ENCODE measurements at regions not wholly inside any gene's neighbourhood (a gene's known extent, or its start where the extent isn't known, plus 50 kb on each side); places are given as distances from the start of the nearest gene placed in this dataset.

GRCh38 chr18:52216666-52217065 is 123.3 kb upstream of the DCC start:
- no peak for DNase-seq (ENCODE audit: low spot score)
- ChIA-PET CTCF (no interaction called here), POLR2A (ENCODE audit: low non-redundant PET) (no interaction called here)
- Histone ChIP-seq H3K27ac (ENCODE audit: low read depth, low read length, poor library complexity, severe bottlenecking) (no peak overlapping the region), H3K27me3 (replicated peaks; ENCODE audit: insufficient read depth, low read depth, low read length, poor library complexity) (peaks cover 8% of the 10 kb centered on the region), H3K36me3 (ENCODE audit: insufficient read depth, low read length, poor library complexity, severe bottlenecking) (no peaks in the 10 kb centered on the region), H3K4me3 (ENCODE audit: low read depth, low read length, poor library complexity, severe bottlenecking) (no peak overlapping the region), H3K9me3 (ENCODE audit: low read depth, low read length, poor library complexity, severe bottlenecking) (no peaks in the 10 kb centered on the region), H3K4me1 (ENCODE audit: insufficient read depth, low read length, poor library complexity, severe bottlenecking) (no peaks in the 10 kb centered on the region)
- intact Hi-C loops (cut with micrococcal nuclease; ENCODE audit: unreplicated experiment), result no loop called here
- BruUV-seq (replicated peaks), result no TSS peak
- TF ChIP-seq EZH2 (IDR thresholded peaks at IDR 0.05; ENCODE audit: borderline replicate concordance, low read depth, low read length, poor library complexity, severe bottlenecking), result no peak
- TF ChIP-seq, protein P1, sequence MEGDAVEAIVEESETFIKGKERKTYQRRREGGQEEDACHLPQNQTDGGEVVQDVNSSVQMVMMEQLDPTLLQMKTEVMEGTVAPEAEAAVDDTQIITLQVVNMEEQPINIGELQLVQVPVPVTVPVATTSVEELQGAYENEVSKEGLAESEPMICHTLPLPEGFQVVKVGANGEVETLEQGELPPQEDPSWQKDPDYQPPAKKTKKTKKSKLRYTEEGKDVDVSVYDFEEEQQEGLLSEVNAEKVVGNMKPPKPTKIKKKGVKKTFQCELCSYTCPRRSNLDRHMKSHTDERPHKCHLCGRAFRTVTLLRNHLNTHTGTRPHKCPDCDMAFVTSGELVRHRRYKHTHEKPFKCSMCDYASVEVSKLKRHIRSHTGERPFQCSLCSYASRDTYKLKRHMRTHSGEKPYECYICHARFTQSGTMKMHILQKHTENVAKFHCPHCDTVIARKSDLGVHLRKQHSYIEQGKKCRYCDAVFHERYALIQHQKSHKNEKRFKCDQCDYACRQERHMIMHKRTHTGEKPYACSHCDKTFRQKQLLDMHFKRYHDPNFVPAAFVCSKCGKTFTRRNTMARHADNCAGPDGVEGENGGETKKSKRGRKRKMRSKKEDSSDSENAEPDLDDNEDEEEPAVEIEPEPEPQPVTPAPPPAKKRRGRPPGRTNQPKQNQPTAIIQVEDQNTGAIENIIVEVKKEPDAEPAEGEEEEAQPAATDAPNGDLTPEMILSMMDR (conservative IDR thresholded peaks at IDR 0.05; ENCODE audit: low read depth, low read length), result no peak

GRCh38 chr18:52219102-52219501 is 120.9 kb upstream of the DCC start:
- Histone ChIP-seq H3K9me3 (ENCODE audit: low read depth, low read length, poor library complexity, severe bottlenecking) (no peaks in the 10 kb centered on the region), H3K4me1 (ENCODE audit: insufficient read depth, low read length, poor library complexity, severe bottlenecking) (no peaks in the 10 kb centered on the region), H3K4me3 (ENCODE audit: low read depth, low read length, poor library complexity, severe bottlenecking) (no peak overlapping the region), H3K27me3 (replicated peaks; ENCODE audit: insufficient read depth, low read depth, low read length, poor library complexity) (peaks cover under 1% of the 10 kb centered on the region), H3K27ac (ENCODE audit: low read depth, low read length, poor library complexity, severe bottlenecking) (no peak overlapping the region), H3K36me3 (ENCODE audit: insufficient read depth, low read length, poor library complexity, severe bottlenecking) (no peaks in the 10 kb centered on the region)
- TF ChIP-seq EZH2 (IDR thresholded peaks at IDR 0.05; ENCODE audit: borderline replicate concordance, low read depth, low read length, poor library complexity, severe bottlenecking), result no peak
- TF ChIP-seq, protein P1 (conservative IDR thresholded peaks at IDR 0.05; ENCODE audit: low read depth, low read length), result no peak
- POLR2A ChIA-PET (ENCODE audit: low non-redundant PET), result no interaction called here
- intact Hi-C loops (cut with micrococcal nuclease; ENCODE audit: unreplicated experiment), result no loop called here
- no peak for DNase-seq (ENCODE audit: low spot score)
- CTCF ChIA-PET, result no interaction called here
- no TSS peak for BruUV-seq (replicated peaks)

DNA sequence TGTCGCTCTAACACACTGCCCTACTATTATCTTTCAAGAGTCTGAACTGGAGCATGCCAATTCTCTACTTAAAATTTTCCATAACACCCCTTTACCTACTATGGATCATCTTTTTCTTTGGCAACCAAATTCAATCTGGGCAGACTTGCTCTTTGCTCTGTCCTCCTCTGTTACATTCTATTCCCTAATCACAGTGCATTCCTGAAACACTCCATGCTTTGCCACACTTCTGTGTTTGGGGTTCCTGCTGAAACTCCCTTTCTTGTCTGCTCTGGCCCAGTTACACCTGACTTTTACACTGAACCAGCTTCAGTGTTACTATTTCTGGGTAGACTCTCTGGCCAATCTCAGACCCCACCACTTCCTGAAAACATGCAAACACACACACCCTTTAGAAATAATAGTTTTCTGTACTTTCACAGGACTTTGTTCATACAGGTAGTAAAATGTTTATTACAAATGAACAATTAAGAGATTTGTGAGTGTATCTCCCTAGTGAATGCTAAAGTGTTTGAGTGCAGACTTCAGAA is 119.9 kb upstream of the DCC start:
- no TSS peak for BruUV-seq (replicated peaks)
- ChIA-PET CTCF (no interaction called here), POLR2A (ENCODE audit: low non-redundant PET) (no interaction called here)
- no peak overlapping the region for H3K27ac ChIP-seq (ENCODE audit: low read depth, low read length, poor library complexity, severe bottlenecking)
- TF ChIP-seq EZH2 (IDR thresholded peaks at IDR 0.05; ENCODE audit: borderline replicate concordance, low read depth, low read length, poor library complexity, severe bottlenecking), result no peak
- TF ChIP-seq, protein P1 (conservative IDR thresholded peaks at IDR 0.05; ENCODE audit: low read depth, low read length), result no peak
- intact Hi-C loops (cut with micrococcal nuclease; ENCODE audit: unreplicated experiment), result no loop called here
- no peaks in the 10 kb centered on the region for H3K27me3 ChIP-seq (replicated peaks; ENCODE audit: insufficient read depth, low read depth, low read length, poor library complexity)
- no peaks in the 10 kb centered on the region for H3K36me3 ChIP-seq (ENCODE audit: insufficient read depth, low read length, poor library complexity, severe bottlenecking)
- DNase-seq (ENCODE audit: low spot score), result no peak
- no peaks in the 10 kb centered on the region for H3K9me3 ChIP-seq (ENCODE audit: low read depth, low read length, poor library complexity, severe bottlenecking)
- no peaks in the 10 kb centered on the region for H3K4me1 ChIP-seq (ENCODE audit: insufficient read depth, low read length, poor library complexity, severe bottlenecking)
- H3K4me3 ChIP-seq (ENCODE audit: low read depth, low read length, poor library complexity, severe bottlenecking), result no peak overlapping the region

Data from A673 (cell line).